K562 (cell line): ENCODE measurements at regions not wholly inside any gene's neighbourhood (a gene's known extent, or its start where the extent isn't known, plus 50 kb on each side); places are given as distances from the start of the nearest gene placed in this dataset.

Experiments used
- ATAC-seq: fragments of 200-7000 bp; cut with Tn5 transposase; 3 replicates; pipeline ENCODE4 v1.9.1; 2020; ENCODE audit warnings: moderate library complexity
- BruUV-seq: library from RNA; stranded (reverse); fragments of 400-500 nt; replicated peaks from 2 replicates; lab custom pipeline; 2021; lab: Mats Ljungman, UMichigan
- CTCF ChIA-PET: fragments of 300-600 bp; formaldehyde crosslinking; extraction: SDS; loops from one replicate; lab custom pipeline; 2021; ENCODE audit warnings: low intra/inter-chr PET ratio; lab: Yijun Ruan, JAX
- POLR2A ChIA-PET: fragments of 300-600, 350-650 bp; sonication (Branson Sonifier 250); formaldehyde crosslinking; extraction: SDS; loops from one replicate; lab custom pipeline; 2021; ENCODE audit warnings: antibody characterized with exemption, inconsistent platforms; lab: Yijun Ruan, JAX
- DNase-seq, 4 experiments: peaks; one replicate each; pipeline versions ENCODE4 v3.0.0 to v3.0.0-alpha.2; 2011 to 2018; ENCODE audit warnings: low spot score in 3 of 4, mixed read lengths in 3 of 4; ENCODE audit errors: extremely low read depth in 1 of 4
- FAIRE-seq: peaks from 2 replicates; lab custom pipeline; 2011; peaks lifted over from hg19 to GRCh38; lab: Jason Lieb, UNC
- H2AFZ ChIP-seq: 2 replicates; pipeline ENCODE4 v1.6.0; 2011; ENCODE audit warnings: low read depth, low read length, control low read depth, inconsistent platforms
- H3K27ac ChIP-seq: fragments of 200-600 bp; 3 replicates; pipeline ENCODE4 v1.8.0; 2011; ENCODE audit warnings: low read depth, mild to moderate bottlenecking, control low read depth, inconsistent platforms, low read length, moderate library complexity, mixed read lengths; ENCODE audit errors: extremely low read depth
- H3K27me3 ChIP-seq, 2 experiments: fragments of 300-600 bp in 1 of 2; 2 replicates in 1 of 2; 3 replicates in 1 of 2; pipeline versions ENCODE4 v1.6.0 to v1.8.0; 2011; ENCODE audit warnings: inconsistent platforms in 2 of 2, low read length in 2 of 2, mild to moderate bottlenecking in 1 of 2, mixed read lengths in 1 of 2, moderate library complexity in 1 of 2; ENCODE audit not compliant: control insufficient read depth in 2 of 2, insufficient read depth in 2 of 2
- H3K36me3 ChIP-seq: fragments of 300-600 bp; 3 replicates; pipeline ENCODE4 v1.8.0; 2011; ENCODE audit warnings: mild to moderate bottlenecking, low read length, inconsistent platforms; ENCODE audit not compliant: control insufficient read depth, insufficient read depth
- H3K4me1 ChIP-seq, 2 experiments: fragments of 200-600 bp in 1 of 2; replicated peaks in 1 of 2; 2 replicates in 1 of 2; 3 replicates in 1 of 2; pipeline versions ENCODE4 v1.5.1 to v1.8.0; 2011; ENCODE audit warnings: inconsistent platforms in 2 of 2, low read length in 2 of 2, mild to moderate bottlenecking in 1 of 2, mixed read lengths in 1 of 2, moderate library complexity in 1 of 2; ENCODE audit not compliant: control insufficient read depth in 2 of 2, insufficient read depth in 2 of 2
- H3K4me2 ChIP-seq: 2 replicates; pipeline ENCODE4 v1.6.1; 2011; ENCODE audit warnings: low read length, control low read depth, inconsistent platforms, mixed read lengths; ENCODE audit not compliant: insufficient read depth
- H3K4me3 ChIP-seq: fragments of 200-600 bp; sonication (generic), shearing (Covaris generic); 2 replicates; pipeline ENCODE4 v1.5.1; 2016; ENCODE audit warnings: control low read depth, inconsistent platforms
- H3K79me2 ChIP-seq: fragments of 200-600 bp; 3 replicates; pipeline ENCODE4 v1.8.0; 2011; ENCODE audit warnings: low read length, inconsistent platforms; ENCODE audit not compliant: control insufficient read depth, insufficient read depth
- H3K9ac ChIP-seq, 2 experiments: 2 replicates each; pipeline versions ENCODE4 v1.6.0 to v1.6.1; 2011; ENCODE audit warnings: low read depth in 2 of 2, low read length in 2 of 2, control low read depth in 1 of 2, inconsistent platforms in 1 of 2, mild to moderate bottlenecking in 1 of 2, mixed read lengths in 1 of 2; ENCODE audit not compliant: insufficient read depth in 1 of 2
- H3K9me1 ChIP-seq: one replicate; pipeline ENCODE4 v1.6.0; 2011; ENCODE audit warnings: inconsistent platforms, mild to moderate bottlenecking, low read length, moderate library complexity; ENCODE audit not compliant: control insufficient read depth, insufficient read depth
- H3K9me3 ChIP-seq: replicated peaks from 2 replicates; pipeline ENCODE4 v1.5.1; 2011; ENCODE audit warnings: low read depth, low read length, inconsistent platforms; ENCODE audit not compliant: control insufficient read depth, insufficient read depth
- H4K20me1 ChIP-seq: replicated peaks from 2 replicates; pipeline ENCODE4 v1.6.1; 2011; ENCODE audit warnings: low read length, inconsistent platforms, mixed read lengths; ENCODE audit not compliant: control insufficient read depth, insufficient read depth
- CHD2 ChIP-seq: IDR thresholded peaks from 2 replicates; pipeline ENCODE4 v1.6.1; 2011; ENCODE audit warnings: low read depth, low read length
- CREM ChIP-seq: IDR thresholded peaks from 2 replicates; pipeline ENCODE4 v1.6.1; 2014; ENCODE audit warnings: antibody characterized with exemption, low read depth
- GABPA ChIP-seq: fragments of 200-800 bp; sonication (Bioruptor generic); conservative IDR thresholded peaks from 2 replicates; pipeline ENCODE4 v1.6.1; 2016; ENCODE audit warnings: low read depth, missing genetic modification characterization, missing compliant biosample characterization
- MEIS2 ChIP-seq: fragments of 450-650 bp; IDR thresholded peaks from 2 replicates; pipeline ENCODE4 v1.6.1; 2014; ENCODE audit warnings: mild to moderate bottlenecking; ENCODE audit not compliant: partially characterized antibody
- NFRKB ChIP-seq: fragments of 450-650 bp; IDR thresholded peaks from 2 replicates; pipeline ENCODE4 v1.6.1; 2016; ENCODE audit warnings: low read depth
- POLR3A ChIP-seq: IDR thresholded peaks from 2 replicates; pipeline ENCODE4 v1.6.1; 2011; ENCODE audit warnings: borderline replicate concordance, mild to moderate bottlenecking, moderate library complexity; ENCODE audit not compliant: insufficient read length, insufficient read depth; ENCODE audit errors: extremely low read depth
- WGBS: fragments of 100-300 bp; shearing (Covaris generic); methylation state at CpG from one replicate; pipeline ENCODE4 v1.1.6; 2016; ENCODE audit warnings: low coverage, mixed read lengths; ENCODE audit not compliant: insufficient coverage; ENCODE audit errors: missing lambda C conversion rate; 5-methylcytosine and 5-hydroxymethylcytosine counted together
- in situ Hi-C: fragments of 300-500 bp; cut with MboI; formaldehyde crosslinking; loops from 4 replicates; pipeline ENCODE4 v1.15.0; 2018; ENCODE audit warnings: inconsistent platforms, mixed read lengths
- intact Hi-C: fragments of 100-400 bp; cut with micrococcal nuclease; formaldehyde crosslinking; loops from 2 replicates; pipeline ENCODE4 v1.14.2; 2022
- TF ChIP-seq, protein P1 (sequence below), 3 experiments: fragments of 200-800 bp in 1 of 3; fragments of 250-450 bp in 1 of 3; fragments of 450-650 bp in 1 of 3; sonication (Bioruptor Pico) in 1 of 3; sonication (Bioruptor generic) in 1 of 3; formaldehyde crosslinking in 1 of 3; IDR thresholded peaks; 2 replicates each; pipeline versions ENCODE4 v1.6.1 to v1.8.0; 2016 to 2022; ENCODE audit warnings: mild to moderate bottlenecking in 2 of 3, missing genetic modification characterization in 2 of 3, missing compliant biosample characterization in 1 of 3, moderate library complexity in 1 of 3

DNA sequence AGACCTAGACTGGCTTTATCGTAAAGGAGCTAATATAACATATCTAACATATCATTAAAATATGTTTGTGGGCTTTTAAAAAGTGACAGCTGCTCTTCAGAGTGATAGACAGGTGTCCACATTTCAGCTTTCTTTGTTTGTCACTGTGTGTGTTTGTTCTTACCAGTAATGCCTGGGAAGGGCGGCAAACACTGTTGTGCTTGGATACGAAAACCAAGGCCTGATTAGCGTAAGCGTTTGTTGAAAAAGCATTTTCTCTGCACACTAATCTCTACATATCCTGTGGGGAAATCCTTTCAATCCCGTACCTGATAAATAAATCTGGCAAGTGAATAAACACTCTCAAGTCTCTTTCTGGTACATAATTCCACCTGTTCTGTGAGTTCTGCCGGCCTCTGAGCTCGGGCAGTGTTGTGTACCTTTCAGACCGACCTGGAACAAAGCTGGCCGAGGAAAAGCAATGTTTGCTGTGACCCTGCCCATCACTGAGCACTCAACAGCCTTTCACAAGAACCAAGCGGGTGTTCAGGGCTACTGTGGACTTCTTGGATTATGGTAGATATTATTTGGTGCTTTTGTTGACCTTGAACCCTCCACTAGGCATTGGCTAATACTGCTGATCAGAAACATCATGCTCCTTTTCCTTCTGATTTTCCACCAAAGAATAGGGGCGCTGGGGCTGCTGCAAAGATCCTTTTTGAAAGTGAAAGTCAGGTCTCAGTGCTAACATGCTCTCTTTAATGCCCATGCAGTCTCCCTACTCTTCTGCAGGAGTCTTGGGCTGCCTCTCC, 100.4 kb downstream of the CD83 start:
- H3K4me3 ChIP-seq, result no peak overlapping the region
- no peak for DNase-seq
- H3K4me1 ChIP-seq, result no peaks in the 10 kb centered on the region; a peak in 1 of 5 replicates
- in situ Hi-C loops (no loop called here), intact Hi-C loops (no loop called here)
- H3K79me2 ChIP-seq, result no peaks in the 10 kb centered on the region
- POLR2A ChIA-PET, result interaction anchor here (0.7 to 0.9 kb wide), 2 partner anchors 27 to 493 kb away, joined by 3 read pairs; no protein-coding TSS in a partner anchor
- BruUV-seq, result no TSS peak
- no peak overlapping the region for H2AFZ ChIP-seq
- FAIRE-seq, result no peak
- no peaks in the 10 kb centered on the region for H3K9me3 ChIP-seq
- TF ChIP-seq GABPA (tag) (no peak), MEIS2 (peak; percentile 4)
- H3K27ac ChIP-seq, result no peak overlapping the region
- H3K27me3 ChIP-seq, result peaks cover 21 to 49% of the 10 kb centered on the region in 2 experiments
- WGBS, result 14% methylated on average over 12 of the region's 12 CpGs
- H4K20me1 ChIP-seq, result no peaks in the 10 kb centered on the region
- H3K9ac ChIP-seq, result no peak overlapping the region
- no peaks in the 10 kb centered on the region for H3K36me3 ChIP-seq
- CTCF ChIA-PET, result interaction anchor here (0.7 kb wide), 1 partner anchor 366 kb away, joined by 3 read pairs; no protein-coding TSS in a partner anchor
- H3K4me2 ChIP-seq, result no peak overlapping the region
- no peaks in the 10 kb centered on the region for H3K9me1 ChIP-seq
- ATAC-seq, result no peak

DNA sequence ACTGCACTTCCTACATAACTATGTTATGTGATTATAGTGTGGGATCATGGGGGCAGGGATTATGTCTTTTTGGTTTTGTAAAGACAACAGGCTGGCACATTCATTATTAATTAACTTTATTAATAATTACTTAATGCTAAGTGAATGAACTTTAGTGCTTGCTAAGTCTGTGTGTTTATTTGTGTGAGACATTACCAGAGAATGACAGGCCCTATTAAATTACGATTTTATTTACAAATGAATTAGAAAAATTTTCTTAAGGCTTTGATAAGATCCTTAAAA, 100.9 kb downstream of the CD83 start:
- Histone ChIP-seq H2AFZ (no peak overlapping the region), H3K27me3 (peaks cover 22 to 52% of the 10 kb centered on the region in 2 experiments), H3K4me1 (no peaks in the 10 kb centered on the region; a peak in 1 of 5 replicates), H3K27ac (no peak overlapping the region), H3K9ac (no peak overlapping the region), H3K79me2 (no peaks in the 10 kb centered on the region), H3K4me3 (no peak overlapping the region), H3K36me3 (no peaks in the 10 kb centered on the region), H3K9me3 (no peaks in the 10 kb centered on the region), H4K20me1 (no peaks in the 10 kb centered on the region), H3K9me1 (no peaks in the 10 kb centered on the region), H3K4me2 (no peak overlapping the region)
- DNase-seq (no peak), FAIRE-seq (no peak), ATAC-seq (no peak)
- ChIA-PET CTCF (interaction anchor here (0.7 kb wide), 1 partner anchor 366 kb away, joined by 3 read pairs; no protein-coding TSS in a partner anchor), POLR2A (no interaction called here)
- 3% methylated on average over 1 of the region's 1 CpG for WGBS
- in situ Hi-C loops (no loop called here), intact Hi-C loops (no loop called here)
- no peak for TF ChIP-seq NFRKB
- no peak for TF ChIP-seq POLR3A
- TF ChIP-seq, protein P1, sequence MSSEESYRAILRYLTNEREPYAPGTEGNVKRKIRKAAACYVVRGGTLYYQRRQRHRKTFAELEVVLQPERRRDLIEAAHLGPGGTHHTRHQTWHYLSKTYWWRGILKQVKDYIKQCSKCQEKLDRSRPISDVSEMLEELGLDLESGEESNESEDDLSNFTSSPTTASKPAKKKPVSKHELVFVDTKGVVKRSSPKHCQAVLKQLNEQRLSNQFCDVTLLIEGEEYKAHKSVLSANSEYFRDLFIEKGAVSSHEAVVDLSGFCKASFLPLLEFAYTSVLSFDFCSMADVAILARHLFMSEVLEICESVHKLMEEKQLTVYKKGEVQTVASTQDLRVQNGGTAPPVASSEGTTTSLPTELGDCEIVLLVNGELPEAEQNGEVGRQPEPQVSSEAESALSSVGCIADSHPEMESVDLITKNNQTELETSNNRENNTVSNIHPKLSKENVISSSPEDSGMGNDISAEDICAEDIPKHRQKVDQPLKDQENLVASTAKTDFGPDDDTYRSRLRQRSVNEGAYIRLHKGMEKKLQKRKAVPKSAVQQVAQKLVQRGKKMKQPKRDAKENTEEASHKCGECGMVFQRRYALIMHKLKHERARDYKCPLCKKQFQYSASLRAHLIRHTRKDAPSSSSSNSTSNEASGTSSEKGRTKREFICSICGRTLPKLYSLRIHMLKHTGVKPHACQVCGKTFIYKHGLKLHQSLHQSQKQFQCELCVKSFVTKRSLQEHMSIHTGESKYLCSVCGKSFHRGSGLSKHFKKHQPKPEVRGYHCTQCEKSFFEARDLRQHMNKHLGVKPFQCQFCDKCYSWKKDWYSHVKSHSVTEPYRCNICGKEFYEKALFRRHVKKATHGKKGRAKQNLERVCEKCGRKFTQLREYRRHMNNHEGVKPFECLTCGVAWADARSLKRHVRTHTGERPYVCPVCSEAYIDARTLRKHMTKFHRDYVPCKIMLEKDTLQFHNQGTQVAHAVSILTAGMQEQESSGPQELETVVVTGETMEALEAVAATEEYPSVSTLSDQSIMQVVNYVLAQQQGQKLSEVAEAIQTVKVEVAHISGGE (CRISPR knock-in tag; IDR thresholded peaks at IDR 0.05), result no peak
- no peak for TF ChIP-seq CHD2
- no peak for TF ChIP-seq CREM
- BruUV-seq, result no TSS peak
